Muscle of arm (tissue), 1 donor: ENCODE measurements at regions not wholly inside any gene's neighbourhood (a gene's known extent, or its start where the extent isn't known, plus 50 kb on each side); places are given as distances from the start of the nearest gene placed in this dataset.

Source experiments
- DNase-seq: peaks from one replicate; pipeline ENCODE4 v3.0.0-alpha.2; 2013

GRCh38 chr5:176176231-176176630, 62.0 kb upstream of the SIMC1 start:
- DNase-seq = no peak

- no peak for DNase-seq
Observed at GRCh38 chr5:176178789-176179188, 59.4 kb upstream of the SIMC1 start.

- DNase-seq = no peak
Observed at GRCh38 chr5:176180339-176180738, 57.9 kb upstream of the SIMC1 start.

GRCh38 chr5:176180781-176181180, 57.4 kb upstream of the SIMC1 start:
- no peak for DNase-seq

- DNase-seq = no peak
Observed at GRCh38 chr5:176181271-176181855, 56.9 kb upstream of the SIMC1 start.

- no peak for DNase-seq
Observed at GRCh38 chr5:176183321-176184074, 54.7 kb upstream of the SIMC1 start.

GRCh38 chr5:176184608-176185132, 53.6 kb upstream of the SIMC1 start:
- DNase-seq = no peak

GRCh38 chr5:176185133-176185733, 53.0 kb upstream of the SIMC1 start:
- no peak for DNase-seq

- no peak for DNase-seq
Observed at GRCh38 chr5:176186107-176186506, 52.1 kb upstream of the SIMC1 start.

GRCh38 chr5:176187276-176188062, 50.8 kb upstream of the SIMC1 start:
- DNase-seq = no peak

GRCh38 chr5:176188085-176188484, 50.1 kb upstream of the SIMC1 start:
- DNase-seq = no peak
